GM23338 (cell line): ENCODE measurements at regions not wholly inside any gene's neighbourhood (a gene's known extent, or its start where the extent isn't known, plus 50 kb on each side); places are given as distances from the start of the nearest gene placed in this dataset.

Experiments
- ATAC-seq: fragments of 200-7000 bp; cut with Tn5 transposase; 3 replicates; pipeline ENCODE4 v1.9.1; 2020
- DNase-seq: peaks from one replicate; pipeline ENCODE4 v3.0.0-alpha.2; 2015; ENCODE audit warnings: low spot score
- H2AFZ ChIP-seq: fragments of 200-600 bp; sonication (generic); 2 replicates; pipeline ENCODE4 v1.8.0; 2016; ENCODE audit warnings: antibody characterized with exemption, mild to moderate bottlenecking, moderate library complexity
- H3F3A ChIP-seq: fragments of 200-600 bp; sonication (generic); replicated peaks from 2 replicates; pipeline ENCODE4 v1.8.0; 2017; ENCODE audit warnings: antibody characterized with exemption, mixed run types, low read depth
- H3K27ac ChIP-seq: fragments of 200-600 bp; sonication (generic); 2 replicates; pipeline ENCODE4 v1.6.1; 2016; ENCODE audit warnings: low read depth
- H3K27me3 ChIP-seq: fragments of 200-600 bp; sonication (generic); 2 replicates; pipeline ENCODE4 v1.8.0; 2016; ENCODE audit warnings: mild to moderate bottlenecking, mixed run types, moderate library complexity; ENCODE audit not compliant: insufficient read depth
- H3K36me3 ChIP-seq: fragments of 200-600 bp; sonication (generic); 2 replicates; pipeline ENCODE4 v1.8.0; 2016; ENCODE audit warnings: mild to moderate bottlenecking; ENCODE audit not compliant: insufficient read depth
- H3K4me1 ChIP-seq: fragments of 200-600 bp; sonication (generic); 2 replicates; pipeline ENCODE4 v1.8.0; 2016; ENCODE audit warnings: mild to moderate bottlenecking, moderate library complexity; ENCODE audit not compliant: insufficient read depth
- H3K4me2 ChIP-seq: fragments of 200-600 bp; sonication (generic); 2 replicates; pipeline ENCODE4 v1.7.1; 2017; ENCODE audit warnings: mixed run types
- H3K4me3 ChIP-seq: fragments of 200-600 bp; sonication (generic); 2 replicates; pipeline ENCODE4 v1.6.1; 2016; ENCODE audit warnings: mixed run types
- H3K79me2 ChIP-seq: fragments of 200-600 bp; sonication (generic); replicated peaks from 2 replicates; pipeline ENCODE4 v1.8.0; 2017; ENCODE audit warnings: mild to moderate bottlenecking; ENCODE audit not compliant: insufficient read depth
- H3K9me2 ChIP-seq: fragments of 200-600 bp; sonication (generic); 2 replicates; pipeline ENCODE4 v1.8.0; 2017; ENCODE audit not compliant: insufficient read depth
- H4K20me1 ChIP-seq: fragments of 200-600 bp; sonication (generic); replicated peaks from 2 replicates; pipeline ENCODE4 v1.8.0; 2017; ENCODE audit warnings: mild to moderate bottlenecking; ENCODE audit not compliant: insufficient read depth
- H3K27ac Mint-ChIP-seq: 2 replicates; pipeline ENCODE4 v1.8.0; 2020; ENCODE audit warnings: inconsistent platforms, mild to moderate bottlenecking, moderate library complexity, mixed read lengths
- H3K27me3 Mint-ChIP-seq: 3 replicates; pipeline ENCODE4 v1.8.0; 2022; ENCODE audit warnings: low read depth, mild to moderate bottlenecking, moderate library complexity, mixed read lengths, inconsistent platforms; ENCODE audit not compliant: insufficient read depth, poor library complexity
- H3K36me3 Mint-ChIP-seq: 3 replicates; pipeline ENCODE4 v1.8.0; 2021; ENCODE audit warnings: low read depth, mild to moderate bottlenecking, inconsistent platforms, moderate library complexity, mixed read lengths
- H3K4me1 Mint-ChIP-seq: 3 replicates; pipeline ENCODE4 v1.8.0; 2020; ENCODE audit warnings: mild to moderate bottlenecking, inconsistent platforms, mixed read lengths
- H3K4me3 Mint-ChIP-seq: 3 replicates; pipeline ENCODE4 v1.8.0; 2021; ENCODE audit warnings: moderate library complexity, mild to moderate bottlenecking, inconsistent platforms, mixed read lengths
- H3K9me3 Mint-ChIP-seq: 3 replicates; pipeline ENCODE4 v1.8.0; 2020; ENCODE audit warnings: moderate library complexity, mild to moderate bottlenecking, inconsistent platforms, mixed read lengths
- ETS1 ChIP-seq: IDR thresholded peaks from 2 replicates; pipeline ENCODE4 v1.6.1; 2016; ENCODE audit warnings: antibody characterized with exemption
- EZH2 ChIP-seq: fragments of 200-600 bp; sonication (generic); IDR thresholded peaks from one replicate; pipeline ENCODE4 v1.8.0; 2017; ENCODE audit warnings: antibody characterized with exemption, mild to moderate bottlenecking, low read depth; ENCODE audit not compliant: unreplicated experiment
- EZH2phosphoT487 ChIP-seq: fragments of 200-600 bp; sonication (generic); IDR thresholded peaks from one replicate; pipeline ENCODE4 v1.8.1; 2018; ENCODE audit warnings: antibody characterized with exemption; ENCODE audit not compliant: unreplicated experiment
- NANOG ChIP-seq: IDR thresholded peaks from 2 replicates; pipeline ENCODE4 v1.6.1; 2016; ENCODE audit warnings: antibody characterized with exemption, borderline replicate concordance
- POLR2AphosphoS5 ChIP-seq: IDR thresholded peaks from 2 replicates; pipeline ENCODE4 v1.6.1; 2016; ENCODE audit warnings: antibody characterized with exemption, low read depth
- REST ChIP-seq: IDR thresholded peaks from one replicate; pipeline ENCODE4 v1.6.1; 2018; ENCODE audit warnings: antibody characterized with exemption; ENCODE audit not compliant: unreplicated experiment
- STAT1 ChIP-seq: IDR thresholded peaks from one replicate; pipeline ENCODE4 v1.6.1; 2016; ENCODE audit warnings: antibody characterized with exemption; ENCODE audit not compliant: unreplicated experiment
- ZNF331 ChIP-seq: fragments of 250-450 bp; sonication (Bioruptor Pico); IDR thresholded peaks from 2 replicates; pipeline ENCODE4 v1.5.0; 2020; ENCODE audit warnings: low read depth, mild to moderate bottlenecking, moderate library complexity
- ZNF462 ChIP-seq: fragments of 250-450 bp; sonication (Bioruptor Pico); IDR thresholded peaks from 2 replicates; pipeline ENCODE4 v1.5.0; 2020; ENCODE audit warnings: mild to moderate bottlenecking, moderate library complexity

- Mint-ChIP-seq H3K27me3 (peaks cover 4% of the 10 kb centered on the region), H3K4me1 (peaks cover 28% of the 10 kb centered on the region; the same call in 2 of the 3 replicates), H3K4me3 (no peak overlapping the region), H3K9me3 (no peaks in the 10 kb centered on the region), H3K36me3 (peaks cover 31% of the 10 kb centered on the region), H3K27ac (no peak overlapping the region)
- no peaks in the 10 kb centered on the region for H3F3A ChIP-seq
- TF ChIP-seq EZH2 (no peak), POLR2AphosphoS5 (no peak), REST (no peak), ZNF331 (CRISPR knock-in tag) (no peak)
- H3K9me2 ChIP-seq = no peaks in the 10 kb centered on the region
- DNase-seq = no peak
- H3K79me2 ChIP-seq = peaks cover 95% of the 10 kb centered on the region
- no peaks in the 10 kb centered on the region for H3K27me3 ChIP-seq
- H3K27ac ChIP-seq = 0 out of 2 replicates have a peak overlapping the region, but pooled peaks have one; percentile 26
- H2AFZ ChIP-seq = no peak overlapping the region
- H3K36me3 ChIP-seq = no peaks in the 10 kb centered on the region
- ATAC-seq = no peak
- H3K4me2 ChIP-seq = no peak overlapping the region
- peaks cover 9% of the 10 kb centered on the region; the same call in 1 of the 2 replicates for H3K4me1 ChIP-seq
- peaks cover 10% of the 10 kb centered on the region for H4K20me1 ChIP-seq
- H3K4me3 ChIP-seq = no peak overlapping the region
These were observed 555.0 kb upstream of the DIPK2B start for GRCh38 chrX:45755703-45756102.

- Histone ChIP-seq H3K4me2 (no peak overlapping the region), H3K79me2 (peaks cover 75% of the 10 kb centered on the region), H3K9me2 (no peaks in the 10 kb centered on the region), H3K27me3 (no peaks in the 10 kb centered on the region), H3K36me3 (no peaks in the 10 kb centered on the region; the same call in 1 of the 2 replicates), H3K4me1 (peaks cover 9% of the 10 kb centered on the region; the same call in 1 of the 2 replicates), H4K20me1 (peaks cover 23% of the 10 kb centered on the region), H2AFZ (no peak overlapping the region), H3K27ac (no peak overlapping the region), H3F3A (no peaks in the 10 kb centered on the region), H3K4me3 (no peak overlapping the region)
- peaks cover 4% of the 10 kb centered on the region for H3K27me3 Mint-ChIP-seq
- no peak overlapping the region for H3K4me3 Mint-ChIP-seq
- no peaks in the 10 kb centered on the region; the same call in 2 of the 3 replicates for H3K9me3 Mint-ChIP-seq
- no peak for ATAC-seq
- H3K27ac Mint-ChIP-seq = no peak overlapping the region; the same call in 1 of the 2 replicates
- peaks cover 42% of the 10 kb centered on the region for H3K36me3 Mint-ChIP-seq
- H3K4me1 Mint-ChIP-seq = peaks cover 8% of the 10 kb centered on the region; the same call in 2 of the 3 replicates
- no peak for DNase-seq
- TF ChIP-seq EZH2phosphoT487 = no peak
- TF ChIP-seq ZNF462 (CRISPR knock-in tag) = no peak
- no peak for TF ChIP-seq ETS1
- no peak for TF ChIP-seq NANOG
- no peak for TF ChIP-seq ZNF331 (CRISPR knock-in tag)
- no peak for TF ChIP-seq STAT1
These were observed 550.5 kb upstream of the DIPK2B start for GRCh38 chrX:45751156-45751555.
